HG03066 (cell line): ENCODE measurements at regions not wholly inside any gene's neighbourhood (a gene's known extent, or its start where the extent isn't known, plus 50 kb on each side); places are given as distances from the start of the nearest gene placed in this dataset.

ENCODE experiments used
- ATAC-seq: cut with Tn5 transposase; IDR thresholded peaks from one replicate; pipeline ENCODE4 v1.9.1; 2021; ENCODE audit warnings: low read depth; ENCODE audit not compliant: unreplicated experiment

GRCh38 chr9:21657966-21658667, 144.3 kb upstream of the MTAP start:
- no peak for ATAC-seq

- ATAC-seq: no peak
Observed at GRCh38 chr9:21660976-21661375, 141.5 kb upstream of the MTAP start.

DNA sequence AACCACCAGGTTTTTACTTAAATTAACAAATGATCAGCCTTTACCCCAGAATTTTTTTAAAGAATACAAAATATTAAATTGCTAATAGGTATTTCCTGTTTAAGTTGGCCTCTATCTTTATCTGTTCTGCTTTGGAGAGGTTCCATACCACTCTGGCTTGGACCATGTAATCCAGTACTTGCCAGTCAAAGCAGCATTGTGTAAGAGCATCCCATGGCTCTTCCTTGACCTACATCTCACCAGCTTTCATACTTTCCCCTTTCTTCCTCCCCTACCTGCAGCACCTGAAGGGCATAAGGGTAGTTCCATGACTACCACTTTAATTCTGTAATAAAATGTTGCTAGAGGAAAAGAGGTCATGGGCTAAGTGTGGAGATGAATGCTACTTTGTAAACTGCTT, 140.8 kb upstream of the MTAP start:
- no peak for ATAC-seq

- no peak for ATAC-seq
Observed at GRCh38 chr9:21668516-21668915, 133.9 kb upstream of the MTAP start.

- no peak for ATAC-seq
Observed at GRCh38 chr9:21669701-21670100, 132.7 kb upstream of the MTAP start.

- ATAC-seq: no peak
Observed at GRCh38 chr9:21670374-21670773, 132.1 kb upstream of the MTAP start.

- ATAC-seq: no peak
Observed at GRCh38 chr9:21672140-21672539, 130.3 kb upstream of the MTAP start.

DNA sequence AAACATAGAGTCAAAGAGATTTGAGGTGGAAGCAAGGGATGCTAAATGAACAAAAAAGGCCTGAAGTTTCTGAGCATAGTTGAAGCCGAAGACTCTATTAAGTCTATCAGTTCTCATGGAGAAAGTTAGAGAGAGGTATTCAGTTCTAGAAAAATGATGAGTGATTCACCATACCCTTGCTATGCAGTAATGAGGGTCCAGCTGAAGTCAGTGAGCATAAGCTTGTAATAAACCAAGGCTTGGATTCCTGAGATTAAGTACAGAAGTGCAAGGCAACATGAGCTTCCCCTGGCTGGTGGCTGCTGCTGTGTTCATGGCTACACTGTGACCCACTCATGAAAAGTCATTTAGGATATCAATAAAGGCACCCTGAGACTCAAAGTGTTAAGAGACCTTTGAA, 129.7 kb upstream of the MTAP start:
- no peak for ATAC-seq

- no peak for ATAC-seq
Observed at GRCh38 chr9:21674894-21675293, 127.5 kb upstream of the MTAP start.

GRCh38 chr9:21677387-21677786, 125.0 kb upstream of the MTAP start:
- ATAC-seq: no peak

- ATAC-seq: no peak
Observed at GRCh38 chr9:21677834-21678233, 124.6 kb upstream of the MTAP start.

GRCh38 chr9:21679432-21679831, 123.0 kb upstream of the MTAP start:
- ATAC-seq: no peak

DNA sequence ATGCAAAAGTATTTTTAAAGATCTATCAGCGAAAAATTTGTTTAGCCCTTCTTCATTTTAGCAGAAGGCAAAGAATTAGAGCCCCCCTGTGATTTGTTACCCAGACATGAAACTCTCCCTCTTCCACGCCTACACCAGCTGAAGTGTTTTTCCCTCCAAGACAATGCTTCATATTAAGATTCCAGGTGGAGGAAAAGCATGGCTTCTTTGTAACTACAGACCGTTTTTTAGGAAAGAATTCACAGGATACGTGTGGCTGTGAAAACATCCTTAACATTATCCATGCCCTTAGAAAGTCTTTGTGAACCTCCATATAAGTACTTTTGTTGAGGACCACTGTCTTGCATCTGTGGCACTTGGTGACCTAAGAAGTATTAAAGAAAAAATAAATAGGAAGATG, 121.8 kb upstream of the MTAP start:
- no peak for ATAC-seq

GRCh38 chr9:21681641-21682040, 120.8 kb upstream of the MTAP start:
- ATAC-seq: no peak

DNA sequence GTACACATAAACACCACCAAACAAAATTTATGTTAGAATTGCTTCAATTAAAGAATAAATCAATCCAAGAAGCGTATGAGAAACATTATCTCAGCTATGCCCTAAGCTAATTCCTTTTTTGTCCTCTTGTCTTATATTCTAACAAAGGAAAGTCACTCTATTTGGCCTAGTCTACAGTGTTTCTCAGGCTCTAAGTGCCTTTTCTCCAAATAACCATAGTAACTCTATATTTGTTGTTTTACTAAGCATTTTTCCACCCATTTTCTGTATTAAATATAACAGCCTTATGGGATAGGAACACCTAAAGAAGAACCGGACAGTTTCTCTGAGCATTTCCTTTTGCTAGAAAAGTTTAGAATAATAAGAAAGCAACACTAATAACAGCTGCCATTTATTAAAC, 120.1 kb upstream of the MTAP start:
- no peak for ATAC-seq

DNA sequence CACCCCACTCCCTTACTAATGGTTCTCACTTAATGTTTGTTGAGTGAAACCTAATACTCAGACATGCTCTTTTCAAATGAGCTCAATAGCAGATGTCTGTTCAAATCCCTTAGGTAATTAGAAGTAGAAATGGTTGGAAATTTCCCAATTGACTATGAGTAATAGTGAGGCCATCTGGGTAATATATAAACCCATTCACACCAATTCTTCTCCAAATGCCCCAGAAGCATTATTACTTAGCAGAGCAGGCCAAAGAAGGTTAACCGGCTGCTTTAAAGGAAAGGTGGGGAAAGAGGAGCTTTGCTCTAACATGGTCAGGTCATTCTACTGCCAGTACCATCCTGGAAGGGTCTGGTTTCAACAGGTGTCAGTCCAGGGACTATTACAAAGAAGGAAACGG, 119.5 kb upstream of the MTAP start:
- no peak for ATAC-seq

DNA sequence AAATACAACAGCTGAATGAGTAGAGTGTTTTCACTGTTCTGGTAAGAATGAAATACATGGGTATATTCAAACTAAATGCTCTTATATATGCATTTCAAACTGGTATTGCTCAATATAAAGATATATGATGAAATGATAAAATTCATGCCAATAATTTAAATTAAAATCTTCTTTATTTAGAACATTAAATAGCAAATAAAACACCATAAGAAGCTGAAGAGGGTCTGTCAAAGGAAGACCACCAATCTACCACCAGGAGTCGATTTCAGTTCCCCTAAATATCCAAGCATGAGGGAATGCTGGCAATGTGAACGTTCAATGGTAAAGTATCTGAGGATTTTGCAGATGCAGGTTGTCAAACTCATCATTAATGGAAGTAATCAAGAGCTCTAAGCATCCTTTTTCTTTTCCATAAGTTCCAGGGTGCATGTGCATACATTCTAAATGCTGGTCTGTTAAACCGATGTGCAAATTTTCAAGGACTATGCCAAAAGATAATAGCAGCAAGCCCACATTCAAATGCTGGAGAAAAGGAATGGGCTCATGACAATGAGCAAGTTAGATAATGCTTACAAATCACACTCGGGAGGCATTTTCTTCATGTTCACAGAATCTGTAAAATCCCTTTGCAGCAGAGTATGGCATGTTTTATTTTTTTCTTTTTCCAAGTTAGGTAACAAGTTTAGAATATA, 118.8 kb upstream of the MTAP start:
- no peak for ATAC-seq

- no peak for ATAC-seq
Observed at GRCh38 chr9:21684231-21684630, 118.2 kb upstream of the MTAP start.

DNA sequence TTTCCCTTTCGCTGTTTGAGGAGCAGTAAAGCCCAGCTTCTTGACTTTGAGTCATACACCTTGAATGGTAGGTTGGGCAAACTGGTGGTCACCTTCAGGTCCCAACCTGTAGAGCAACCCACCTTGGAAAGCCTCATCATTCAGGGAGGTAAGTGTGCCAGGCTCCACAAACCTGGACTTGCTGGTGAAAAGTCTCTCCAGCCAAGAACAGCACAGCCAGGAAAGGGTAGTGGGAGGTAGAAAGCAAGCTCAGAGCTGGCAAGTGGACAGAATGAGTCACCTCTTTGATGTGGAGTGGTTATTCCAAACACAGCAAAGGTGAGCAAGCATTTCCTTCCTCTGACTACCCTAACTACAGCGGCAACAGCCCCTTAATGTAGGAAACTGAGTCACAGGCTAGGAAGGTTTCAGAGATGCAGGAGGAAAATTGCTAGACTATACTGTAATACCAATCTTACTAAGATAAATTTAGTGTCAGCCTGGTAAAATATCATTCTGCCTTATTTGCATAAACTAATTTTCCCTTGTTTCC, 117.5 kb upstream of the MTAP start:
- no peak for ATAC-seq

DNA sequence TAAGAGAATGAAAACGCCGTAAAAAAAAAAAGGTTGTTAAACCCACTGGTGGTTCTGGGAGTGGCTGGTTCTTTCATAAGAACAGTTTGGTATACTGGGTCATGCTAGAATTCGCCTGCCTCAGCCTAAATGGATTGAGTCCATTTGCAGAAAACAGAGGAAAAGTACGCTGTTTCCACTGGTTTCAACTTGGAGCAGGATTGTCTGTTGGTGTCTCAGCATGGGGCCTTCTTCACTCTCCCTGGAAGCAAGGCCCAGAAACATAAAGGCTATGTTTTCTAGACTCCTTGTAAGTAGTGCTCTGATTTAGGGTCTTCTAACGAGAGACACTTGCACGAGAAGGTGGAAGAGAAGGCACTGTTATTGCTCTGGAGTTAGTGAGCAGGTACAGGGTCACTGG, 116.9 kb upstream of the MTAP start:
- no peak for ATAC-seq

- ATAC-seq: no peak
Observed at GRCh38 chr9:21686738-21687137, 115.7 kb upstream of the MTAP start.

DNA sequence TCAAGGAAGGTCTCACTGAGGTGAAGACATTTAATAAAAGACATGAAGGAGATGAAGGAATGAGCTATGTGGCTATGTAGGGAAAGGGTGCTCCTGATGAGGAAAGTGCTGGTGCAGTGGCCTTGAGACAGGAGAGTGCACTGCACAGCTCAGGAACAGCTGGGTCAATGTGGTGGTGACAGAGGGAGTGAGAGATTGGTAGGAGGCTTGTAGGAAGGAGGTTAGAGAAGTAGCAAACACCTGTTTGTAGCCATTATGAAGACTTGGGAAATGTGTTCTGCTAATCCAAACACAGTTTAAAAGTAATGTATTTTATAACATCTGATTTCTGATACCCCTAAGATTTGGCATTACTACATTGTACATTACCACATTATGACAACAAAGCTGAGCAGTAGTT, 115.1 kb upstream of the MTAP start:
- ATAC-seq: no peak
